ENCODE measurements at regions not wholly inside any gene's neighbourhood (a gene's known extent, or its start where the extent isn't known, plus 50 kb on each side); places are given as distances from the start of the nearest gene placed in this dataset.

GRCh38 chr4:97038146-97038516 lies 1105.1 kb downstream of the STPG2 start:
- H3K9me3 ChIP-seq (ENCODE audit: control insufficient read depth, insufficient read depth, low read length) = no peaks in the 10 kb centered on the region
- no peaks in the 10 kb centered on the region for H4K20me1 ChIP-seq (ENCODE audit: control insufficient read depth, insufficient read depth, low read depth, low read length)
- H3K79me2 ChIP-seq (ENCODE audit: control insufficient read depth, low read length) = no peaks in the 10 kb centered on the region
- H3K4me1 ChIP-seq (ENCODE audit: control insufficient read depth, low read length) = no peaks in the 10 kb centered on the region
- H3K4me3 ChIP-seq (ENCODE audit: low read length) = no peak overlapping the region
- H3K4me2 ChIP-seq (ENCODE audit: low read length) = no peak overlapping the region
- no peaks in the 10 kb centered on the region for H3K27me3 ChIP-seq (ENCODE audit: control insufficient read depth, low read length)
- H3K9me2 ChIP-seq (replicated peaks; ENCODE audit: control insufficient read depth, low read length) = no peaks in the 10 kb centered on the region
- no peak for TF ChIP-seq CTCF (IDR thresholded peaks at IDR 0.05; ENCODE audit: low read depth, low read length, poor library complexity, severe bottlenecking)
- TF ChIP-seq EZH2phosphoT487 (IDR thresholded peaks at IDR 0.05; ENCODE audit: borderline replicate concordance, low read length) = no peak
- H3K27ac ChIP-seq (ENCODE audit: low read depth, low read length) = no peak overlapping the region
- H3F3A ChIP-seq (ENCODE audit: control insufficient read depth, insufficient read depth) = no peaks in the 10 kb centered on the region
- H3K36me3 ChIP-seq (ENCODE audit: control insufficient read depth, low read length) = no peaks in the 10 kb centered on the region

GRCh38 chr4:97072666-97073065 lies 1070.6 kb downstream of the STPG2 start:
- Histone ChIP-seq H3K9me3 (ENCODE audit: control insufficient read depth, insufficient read depth, low read length) (no peaks in the 10 kb centered on the region), H3K4me1 (ENCODE audit: control insufficient read depth, low read length) (no peaks in the 10 kb centered on the region), H3F3A (ENCODE audit: control insufficient read depth, insufficient read depth) (no peaks in the 10 kb centered on the region), H3K4me2 (ENCODE audit: low read length) (no peak overlapping the region), H3K9me2 (replicated peaks; ENCODE audit: control insufficient read depth, low read length) (no peaks in the 10 kb centered on the region), H3K79me2 (ENCODE audit: control insufficient read depth, low read length) (no peaks in the 10 kb centered on the region), H3K36me3 (ENCODE audit: control insufficient read depth, low read length) (no peaks in the 10 kb centered on the region), H4K20me1 (ENCODE audit: control insufficient read depth, insufficient read depth, low read depth, low read length) (no peaks in the 10 kb centered on the region), H3K4me3 (ENCODE audit: low read length) (no peak overlapping the region), H3K27me3 (ENCODE audit: control insufficient read depth, low read length) (no peaks in the 10 kb centered on the region), H3K27ac (ENCODE audit: low read depth, low read length) (no peak overlapping the region)
- TF ChIP-seq CTCF (IDR thresholded peaks at IDR 0.05; ENCODE audit: low read depth, low read length, poor library complexity, severe bottlenecking) (no peak), EZH2phosphoT487 (IDR thresholded peaks at IDR 0.05; ENCODE audit: borderline replicate concordance, low read length) (no peak)

GRCh38 chr4:97073194-97073593 lies 1070.1 kb downstream of the STPG2 start:
- Histone ChIP-seq H3K27me3 (ENCODE audit: control insufficient read depth, low read length) (no peaks in the 10 kb centered on the region), H3K9me2 (replicated peaks; ENCODE audit: control insufficient read depth, low read length) (no peaks in the 10 kb centered on the region), H3K4me1 (ENCODE audit: control insufficient read depth, low read length) (no peaks in the 10 kb centered on the region), H3K79me2 (ENCODE audit: control insufficient read depth, low read length) (no peaks in the 10 kb centered on the region), H3K4me2 (ENCODE audit: low read length) (no peak overlapping the region), H3K9me3 (ENCODE audit: control insufficient read depth, insufficient read depth, low read length) (no peaks in the 10 kb centered on the region), H3F3A (ENCODE audit: control insufficient read depth, insufficient read depth) (no peaks in the 10 kb centered on the region), H3K27ac (ENCODE audit: low read depth, low read length) (no peak overlapping the region), H3K4me3 (ENCODE audit: low read length) (no peak overlapping the region), H4K20me1 (ENCODE audit: control insufficient read depth, insufficient read depth, low read depth, low read length) (no peaks in the 10 kb centered on the region), H3K36me3 (ENCODE audit: control insufficient read depth, low read length) (no peaks in the 10 kb centered on the region)
- TF ChIP-seq CTCF (IDR thresholded peaks at IDR 0.05; ENCODE audit: low read depth, low read length, poor library complexity, severe bottlenecking) (no peak), EZH2phosphoT487 (IDR thresholded peaks at IDR 0.05; ENCODE audit: borderline replicate concordance, low read length) (no peak)

GRCh38 chr4:97074531-97074930 lies 1068.7 kb downstream of the STPG2 start:
- Histone ChIP-seq H3K4me3 (ENCODE audit: low read length) (no peak overlapping the region), H3K36me3 (ENCODE audit: control insufficient read depth, low read length) (no peaks in the 10 kb centered on the region), H3K27ac (ENCODE audit: low read depth, low read length) (no peak overlapping the region), H4K20me1 (ENCODE audit: control insufficient read depth, insufficient read depth, low read depth, low read length) (no peaks in the 10 kb centered on the region), H3K4me1 (ENCODE audit: control insufficient read depth, low read length) (no peaks in the 10 kb centered on the region), H3K79me2 (ENCODE audit: control insufficient read depth, low read length) (no peaks in the 10 kb centered on the region), H3K9me2 (replicated peaks; ENCODE audit: control insufficient read depth, low read length) (no peaks in the 10 kb centered on the region), H3K27me3 (ENCODE audit: control insufficient read depth, low read length) (no peaks in the 10 kb centered on the region), H3F3A (ENCODE audit: control insufficient read depth, insufficient read depth) (no peaks in the 10 kb centered on the region), H3K4me2 (ENCODE audit: low read length) (no peak overlapping the region), H3K9me3 (ENCODE audit: control insufficient read depth, insufficient read depth, low read length) (no peaks in the 10 kb centered on the region)
- TF ChIP-seq CTCF (IDR thresholded peaks at IDR 0.05; ENCODE audit: low read depth, low read length, poor library complexity, severe bottlenecking) = no peak

Measured in DOHH2 (cell line).